SK-N-SH treated with all-trans-retinoic acid at 6 μM for 48 hours (cell line): ENCODE measurements at regions not wholly inside any gene's neighbourhood (a gene's known extent, or its start where the extent isn't known, plus 50 kb on each side); places are given as distances from the start of the nearest gene placed in this dataset.

Experiments
- ATAC-seq: fragments of 200-7000 bp; cut with Tn5 transposase; 3 replicates; pipeline ENCODE4 v1.9.1; 2020; ENCODE audit warnings: mild to moderate bottlenecking, moderate library complexity
- BACH2 ChIP-seq: fragments of 250-450 bp; sonication (Bioruptor Pico); IDR thresholded peaks from 2 replicates; pipeline ENCODE4 v1.9.0; 2021; ENCODE audit warnings: mild to moderate bottlenecking, borderline replicate concordance
- CREB5 ChIP-seq: fragments of 250-450 bp; sonication (Bioruptor Pico); IDR thresholded peaks from 2 replicates; pipeline ENCODE4 v1.5.1; 2020; ENCODE audit warnings: low read depth, mild to moderate bottlenecking, moderate library complexity
- ESRRG ChIP-seq: fragments of 250-450 bp; sonication (Bioruptor Pico); IDR thresholded peaks from 2 replicates; pipeline ENCODE4 v1.6.1; 2021; ENCODE audit warnings: mild to moderate bottlenecking
- GLIS3 ChIP-seq: fragments of 250-450 bp; sonication (Bioruptor Pico); IDR thresholded peaks from 2 replicates; pipeline ENCODE4 v1.5.0; 2020; ENCODE audit warnings: mild to moderate bottlenecking, moderate library complexity
- ISL1 ChIP-seq: fragments of 250-450 bp; sonication (Bioruptor Pico); IDR thresholded peaks from 2 replicates; pipeline ENCODE4 v2.1.2; 2022; ENCODE audit warnings: mild to moderate bottlenecking, moderate library complexity
- OSR1 ChIP-seq: fragments of 250-450 bp; sonication (Bioruptor Pico); IDR thresholded peaks from 2 replicates; pipeline ENCODE4 v1.8.0; 2022; ENCODE audit warnings: moderate library complexity, mild to moderate bottlenecking, inconsistent platforms
- POU6F1 ChIP-seq: fragments of 250-450 bp; sonication (Bioruptor Pico); IDR thresholded peaks from 2 replicates; pipeline ENCODE4 v1.8.0; 2021; ENCODE audit warnings: low read depth, mild to moderate bottlenecking, moderate library complexity, borderline replicate concordance
- PPARA ChIP-seq: fragments of 250-450 bp; sonication (Bioruptor Pico); IDR thresholded peaks from 2 replicates; pipeline ENCODE4 v1.5.0; 2020; ENCODE audit warnings: mild to moderate bottlenecking, borderline replicate concordance
- RARB ChIP-seq: fragments of 250-450 bp; sonication (Bioruptor Pico); IDR thresholded peaks from 2 replicates; pipeline ENCODE4 v1.8.0; 2021; ENCODE audit warnings: mild to moderate bottlenecking, moderate library complexity
- SNAI2 ChIP-seq: fragments of 250-450 bp; sonication (Bioruptor Pico); IDR thresholded peaks from 2 replicates; pipeline ENCODE4 v1.5.0; 2020; ENCODE audit warnings: mild to moderate bottlenecking, moderate library complexity
- TCF4 ChIP-seq: fragments of 250-450 bp; sonication (Bioruptor Pico); IDR thresholded peaks from 2 replicates; pipeline ENCODE4 v1.8.0; 2021; ENCODE audit warnings: mild to moderate bottlenecking, moderate library complexity, borderline replicate concordance
- TOX ChIP-seq: fragments of 250-450 bp; sonication (Bioruptor Pico); IDR thresholded peaks from 2 replicates; pipeline ENCODE4 v1.8.0; 2021; ENCODE audit warnings: mild to moderate bottlenecking, moderate library complexity, borderline replicate concordance
- ZC3H10 ChIP-seq: fragments of 250-450 bp; sonication (Bioruptor Pico); IDR thresholded peaks from 2 replicates; pipeline ENCODE4 v1.5.1; 2021; ENCODE audit warnings: mild to moderate bottlenecking, moderate library complexity
- ZFP3 ChIP-seq: fragments of 250-450 bp; sonication (Bioruptor Pico); IDR thresholded peaks from 2 replicates; pipeline ENCODE4 v1.5.0; 2020; ENCODE audit warnings: mild to moderate bottlenecking, moderate library complexity
- ZFP30 ChIP-seq: fragments of 450-650 bp; formaldehyde crosslinking; IDR thresholded peaks from 2 replicates; pipeline ENCODE4 v1.5.0; 2022; ENCODE audit warnings: mild to moderate bottlenecking, moderate library complexity
- ZNF565 ChIP-seq: fragments of 450-650 bp; formaldehyde crosslinking; conservative IDR thresholded peaks from 2 replicates; pipeline ENCODE4 v1.5.0; 2020; ENCODE audit warnings: low read depth, mild to moderate bottlenecking, moderate library complexity
- TF ChIP-seq, protein P1 (sequence below): fragments of 250-450 bp; sonication (Bioruptor Pico); IDR thresholded peaks from 2 replicates; pipeline ENCODE4 v1.5.1; 2021; ENCODE audit warnings: mild to moderate bottlenecking, moderate library complexity
- TF ChIP-seq, protein P2 (sequence below): fragments of 250-450 bp; sonication (Bioruptor Pico); IDR thresholded peaks from 2 replicates; pipeline ENCODE4 v1.5.0; 2020; ENCODE audit warnings: mild to moderate bottlenecking, moderate library complexity
- TF ChIP-seq, protein P3 (sequence below): fragments of 250-450 bp; sonication (Bioruptor Pico); IDR thresholded peaks from 2 replicates; pipeline ENCODE4 v1.8.0; 2020; ENCODE audit warnings: mild to moderate bottlenecking, moderate library complexity, borderline replicate concordance

- TF ChIP-seq PPARA (CRISPR knock-in tag) (no peak), TCF4 (peak; percentile 87; the same call in 1 of the 2 replicates), GLIS3 (no peak), ZNF565 (CRISPR knock-in tag) (no peak), ESRRG (no peak)
- ATAC-seq, result peak; percentile 40; the same call in 1 of the 3 replicates
Observed at GRCh38 chr5:129243039-129243438, 148.5 kb downstream of the ISOC1 start.

- TF ChIP-seq SNAI2 (CRISPR knock-in tag) (no peak), ZFP30 (no peak), RARB (CRISPR knock-in tag) (no peak), POU6F1 (CRISPR knock-in tag) (no peak), GLIS3 (no peak), ZNF565 (CRISPR knock-in tag) (no peak), ZFP3 (CRISPR knock-in tag) (no peak), BACH2 (CRISPR knock-in tag) (no peak), OSR1 (CRISPR knock-in tag) (no peak), ISL1 (no peak), PPARA (CRISPR knock-in tag) (no peak), CREB5 (CRISPR knock-in tag) (no peak)
- TF ChIP-seq, protein P1, sequence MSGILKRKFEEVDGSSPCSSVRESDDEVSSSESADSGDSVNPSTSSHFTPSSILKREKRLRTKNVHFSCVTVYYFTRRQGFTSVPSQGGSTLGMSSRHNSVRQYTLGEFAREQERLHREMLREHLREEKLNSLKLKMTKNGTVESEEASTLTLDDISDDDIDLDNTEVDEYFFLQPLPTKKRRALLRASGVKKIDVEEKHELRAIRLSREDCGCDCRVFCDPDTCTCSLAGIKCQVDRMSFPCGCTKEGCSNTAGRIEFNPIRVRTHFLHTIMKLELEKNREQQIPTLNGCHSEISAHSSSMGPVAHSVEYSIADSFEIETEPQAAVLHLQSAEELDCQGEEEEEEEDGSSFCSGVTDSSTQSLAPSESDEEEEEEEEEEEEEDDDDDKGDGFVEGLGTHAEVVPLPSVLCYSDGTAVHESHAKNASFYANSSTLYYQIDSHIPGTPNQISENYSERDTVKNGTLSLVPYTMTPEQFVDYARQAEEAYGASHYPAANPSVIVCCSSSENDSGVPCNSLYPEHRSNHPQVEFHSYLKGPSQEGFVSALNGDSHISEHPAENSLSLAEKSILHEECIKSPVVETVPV (CRISPR knock-in tag), result no peak
- TF ChIP-seq, protein P2, sequence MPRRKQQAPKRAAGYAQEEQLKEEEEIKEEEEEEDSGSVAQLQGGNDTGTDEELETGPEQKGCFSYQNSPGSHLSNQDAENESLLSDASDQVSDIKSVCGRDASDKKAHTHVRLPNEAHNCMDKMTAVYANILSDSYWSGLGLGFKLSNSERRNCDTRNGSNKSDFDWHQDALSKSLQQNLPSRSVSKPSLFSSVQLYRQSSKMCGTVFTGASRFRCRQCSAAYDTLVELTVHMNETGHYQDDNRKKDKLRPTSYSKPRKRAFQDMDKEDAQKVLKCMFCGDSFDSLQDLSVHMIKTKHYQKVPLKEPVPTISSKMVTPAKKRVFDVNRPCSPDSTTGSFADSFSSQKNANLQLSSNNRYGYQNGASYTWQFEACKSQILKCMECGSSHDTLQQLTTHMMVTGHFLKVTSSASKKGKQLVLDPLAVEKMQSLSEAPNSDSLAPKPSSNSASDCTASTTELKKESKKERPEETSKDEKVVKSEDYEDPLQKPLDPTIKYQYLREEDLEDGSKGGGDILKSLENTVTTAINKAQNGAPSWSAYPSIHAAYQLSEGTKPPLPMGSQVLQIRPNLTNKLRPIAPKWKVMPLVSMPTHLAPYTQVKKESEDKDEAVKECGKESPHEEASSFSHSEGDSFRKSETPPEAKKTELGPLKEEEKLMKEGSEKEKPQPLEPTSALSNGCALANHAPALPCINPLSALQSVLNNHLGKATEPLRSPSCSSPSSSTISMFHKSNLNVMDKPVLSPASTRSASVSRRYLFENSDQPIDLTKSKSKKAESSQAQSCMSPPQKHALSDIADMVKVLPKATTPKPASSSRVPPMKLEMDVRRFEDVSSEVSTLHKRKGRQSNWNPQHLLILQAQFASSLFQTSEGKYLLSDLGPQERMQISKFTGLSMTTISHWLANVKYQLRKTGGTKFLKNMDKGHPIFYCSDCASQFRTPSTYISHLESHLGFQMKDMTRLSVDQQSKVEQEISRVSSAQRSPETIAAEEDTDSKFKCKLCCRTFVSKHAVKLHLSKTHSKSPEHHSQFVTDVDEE (CRISPR knock-in tag), result no peak
- TF ChIP-seq, protein P3, sequence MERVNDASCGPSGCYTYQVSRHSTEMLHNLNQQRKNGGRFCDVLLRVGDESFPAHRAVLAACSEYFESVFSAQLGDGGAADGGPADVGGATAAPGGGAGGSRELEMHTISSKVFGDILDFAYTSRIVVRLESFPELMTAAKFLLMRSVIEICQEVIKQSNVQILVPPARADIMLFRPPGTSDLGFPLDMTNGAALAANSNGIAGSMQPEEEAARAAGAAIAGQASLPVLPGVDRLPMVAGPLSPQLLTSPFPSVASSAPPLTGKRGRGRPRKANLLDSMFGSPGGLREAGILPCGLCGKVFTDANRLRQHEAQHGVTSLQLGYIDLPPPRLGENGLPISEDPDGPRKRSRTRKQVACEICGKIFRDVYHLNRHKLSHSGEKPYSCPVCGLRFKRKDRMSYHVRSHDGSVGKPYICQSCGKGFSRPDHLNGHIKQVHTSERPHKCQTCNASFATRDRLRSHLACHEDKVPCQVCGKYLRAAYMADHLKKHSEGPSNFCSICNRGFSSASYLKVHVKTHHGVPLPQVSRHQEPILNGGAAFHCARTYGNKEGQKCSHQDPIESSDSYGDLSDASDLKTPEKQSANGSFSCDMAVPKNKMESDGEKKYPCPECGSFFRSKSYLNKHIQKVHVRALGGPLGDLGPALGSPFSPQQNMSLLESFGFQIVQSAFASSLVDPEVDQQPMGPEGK, result no peak
- TF ChIP-seq, all 23 proteins: peak for 0
- ATAC-seq, result peak; percentile 87
Observed at GRCh38 chr5:129244478-129244877, 149.9 kb downstream of the ISOC1 start.

DNA sequence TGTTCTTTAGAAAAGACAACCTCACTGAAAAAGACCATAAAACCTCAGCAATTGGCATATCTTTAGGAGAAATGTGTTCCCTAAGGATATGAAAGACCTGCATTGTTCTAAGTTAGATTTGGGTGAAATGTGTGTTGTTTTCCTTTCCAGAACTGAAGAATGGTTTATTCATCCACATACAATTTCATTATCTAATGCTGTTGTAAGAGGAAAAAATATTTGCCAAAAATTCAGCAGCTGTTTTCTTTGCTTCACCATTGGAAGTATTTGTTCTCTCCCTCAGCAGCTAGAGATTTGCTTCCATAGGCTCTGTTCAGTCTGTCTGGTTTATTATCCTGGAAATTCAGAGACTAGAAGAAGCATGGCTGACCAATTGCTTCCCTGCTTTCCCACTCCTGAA is 150.9 kb downstream of the ISOC1 start:
- ATAC-seq, result no peak
- TF ChIP-seq BACH2 (CRISPR knock-in tag) (no peak), ZFP30 (no peak), OSR1 (CRISPR knock-in tag) (no peak), TOX (CRISPR knock-in tag) (no peak), ESRRG (no peak), ZFP3 (CRISPR knock-in tag) (no peak), PPARA (CRISPR knock-in tag) (no peak), RARB (CRISPR knock-in tag) (no peak), ISL1 (no peak), ZC3H10 (no peak), CREB5 (CRISPR knock-in tag) (no peak), TCF4 (no peak)
- TF ChIP-seq, protein P1 (CRISPR knock-in tag), result no peak
- TF ChIP-seq, protein P3, result no peak
- TF ChIP-seq, protein P2 (CRISPR knock-in tag), result no peak
